SW480 (cell line): ENCODE measurements at regions not wholly inside any gene's neighbourhood (a gene's known extent, or its start where the extent isn't known, plus 50 kb on each side); places are given as distances from the start of the nearest gene placed in this dataset.
"Not testable (repeated sequence)": the region's sequence is repeated elsewhere in the genome, so short reads cannot be mapped to it uniquely, and the experiment has no call there.

ENCODE experiments used
- DNase-seq: peaks from one replicate; pipeline ENCODE4 v3.0.0-alpha.2; 2016; ENCODE audit warnings: low spot score

DNA sequence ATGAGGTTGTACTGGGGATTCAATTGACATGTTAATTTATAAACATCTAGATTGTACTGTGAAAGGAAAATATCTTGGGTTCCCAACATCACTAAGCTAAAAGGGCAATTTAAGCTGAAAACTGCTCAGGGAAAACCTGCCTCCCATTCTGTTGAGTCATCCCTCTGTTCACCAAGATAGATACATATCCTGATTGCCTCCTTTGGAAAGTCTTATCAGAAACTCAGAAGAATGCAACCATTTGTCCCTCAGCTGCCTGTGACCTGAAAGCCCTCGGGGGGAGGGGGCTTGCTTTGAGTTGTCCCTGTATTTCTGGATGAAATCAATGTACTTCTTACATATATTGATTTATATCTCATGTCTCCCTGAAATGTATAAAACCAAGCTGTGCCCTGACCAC lies 187.0 kb upstream of the ETV3 start:
- no peak for DNase-seq

DNA sequence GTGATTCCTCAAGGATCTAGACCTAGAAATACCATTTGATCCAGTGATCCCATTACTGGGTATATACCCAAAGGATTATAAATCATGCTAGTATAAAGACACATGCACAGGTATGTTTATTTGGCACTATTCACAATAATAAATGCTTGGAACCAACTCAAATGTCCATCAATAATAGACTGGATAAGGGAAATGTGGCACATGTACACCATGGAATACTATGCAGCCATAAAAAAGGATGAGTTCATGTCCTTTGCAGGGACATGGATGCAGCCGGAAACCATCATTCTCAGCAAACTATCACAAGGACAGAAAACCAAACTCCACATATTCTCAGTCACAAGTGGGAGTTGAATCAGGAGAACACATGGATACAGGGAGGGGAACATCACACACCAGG lies 183.8 kb upstream of the ETV3 start:
- DNase-seq = not testable (repeated sequence)

DNA sequence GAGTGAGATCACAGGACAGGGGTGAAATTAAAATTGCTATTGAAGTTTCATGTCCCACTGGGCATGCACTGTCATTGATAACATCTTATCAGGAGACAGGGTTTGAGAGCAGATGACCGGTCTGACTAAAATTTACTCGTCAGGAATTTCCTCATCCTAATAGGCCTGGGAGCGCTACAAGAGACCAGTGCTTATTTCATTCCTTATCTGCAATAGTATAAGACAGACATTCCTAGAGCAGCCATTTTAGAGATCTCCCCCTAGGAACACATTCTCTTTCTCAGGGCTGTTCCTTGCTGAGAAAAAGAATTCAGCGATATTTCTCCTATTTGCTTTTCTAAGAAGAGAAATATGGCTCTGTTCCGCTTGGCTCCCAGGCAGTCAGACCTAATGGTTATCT lies 181.4 kb upstream of the ETV3 start:
- no peak for DNase-seq

DNA sequence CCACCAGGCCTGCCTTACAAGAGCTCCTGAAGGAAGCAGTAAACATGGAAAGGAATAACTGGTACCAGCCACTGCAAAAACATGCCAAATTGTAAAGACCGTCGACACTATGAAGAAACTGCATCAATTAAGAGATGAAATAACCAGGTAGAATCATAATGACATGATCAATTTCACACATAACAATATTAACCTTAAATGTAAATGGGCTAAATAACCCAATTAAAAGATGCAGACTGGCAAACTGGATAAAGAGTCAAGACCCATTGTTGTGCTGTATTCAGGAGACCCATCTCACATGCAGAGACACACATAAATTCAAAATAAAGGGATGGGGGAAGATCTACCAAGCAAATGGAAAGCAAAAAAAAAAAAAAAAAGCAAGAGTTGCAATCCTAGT lies 179.0 kb upstream of the ETV3 start:
- DNase-seq = not testable (repeated sequence)

DNA sequence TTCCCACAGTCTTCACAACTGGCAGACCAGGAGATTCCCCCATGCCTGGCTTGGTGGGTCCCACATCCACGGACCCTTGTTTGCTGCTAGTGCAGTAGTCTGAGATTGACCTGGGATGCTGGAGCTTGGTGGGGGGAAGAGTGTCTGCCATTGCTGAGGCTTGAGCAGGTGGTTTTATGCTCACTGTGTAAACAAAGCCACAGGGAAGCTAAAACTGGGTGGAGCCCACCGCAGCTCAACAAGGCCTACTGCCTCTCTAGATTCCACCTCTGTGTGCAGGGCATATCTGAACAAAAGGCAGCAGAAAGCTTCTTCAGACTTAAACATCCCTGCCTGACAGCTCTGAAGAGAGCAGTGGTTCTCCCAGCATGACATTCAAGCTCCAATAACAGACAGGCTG lies 177.3 kb upstream of the ETV3 start:
- no peak for DNase-seq

DNA sequence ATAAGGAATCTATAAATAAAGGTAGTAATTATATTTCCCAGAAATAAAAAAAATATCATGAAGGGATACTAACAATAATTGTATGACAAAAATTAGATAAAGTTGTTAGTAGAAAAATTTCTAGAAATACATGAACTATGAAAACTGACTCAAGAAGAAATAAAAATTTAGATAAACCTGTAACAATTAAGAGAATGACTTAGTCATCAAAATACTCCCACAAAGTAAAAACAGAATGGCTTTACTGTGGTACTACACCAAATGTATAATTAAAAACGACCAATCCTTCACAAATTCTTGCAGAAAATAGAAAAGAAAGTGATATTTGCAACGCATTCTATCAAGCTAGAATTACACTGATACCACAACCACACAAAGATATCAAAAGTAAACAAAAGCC lies 176.2 kb upstream of the ETV3 start:
- no peak for DNase-seq

DNA sequence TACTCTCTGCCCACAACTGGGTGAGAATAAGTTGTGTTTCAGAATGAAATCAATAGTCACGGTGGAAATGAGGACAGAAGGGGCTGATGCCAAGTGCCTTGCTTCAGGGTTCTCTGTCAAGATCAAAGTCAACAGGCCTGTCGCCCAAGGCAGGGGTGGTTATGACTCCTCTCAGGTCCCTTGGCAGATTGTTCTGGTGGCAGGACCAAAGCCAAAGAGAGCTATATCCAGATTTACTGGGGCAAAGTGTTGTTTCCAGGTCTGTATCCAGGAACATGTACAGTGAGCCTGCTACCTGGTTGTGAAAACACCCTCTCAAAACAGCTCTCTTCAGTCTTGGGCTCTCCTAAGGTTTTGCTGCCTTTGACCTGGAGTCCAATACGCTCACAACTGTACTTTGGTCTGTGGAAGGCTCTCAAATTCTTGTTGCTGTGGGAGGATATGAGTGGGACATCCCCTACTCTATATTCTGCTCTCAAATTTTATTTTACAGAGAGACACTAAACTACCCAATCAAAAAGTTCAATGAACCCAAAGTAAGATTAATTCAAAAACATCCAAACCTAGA lies 175.1 kb upstream of the ETV3 start:
- DNase-seq = no peak

DNA sequence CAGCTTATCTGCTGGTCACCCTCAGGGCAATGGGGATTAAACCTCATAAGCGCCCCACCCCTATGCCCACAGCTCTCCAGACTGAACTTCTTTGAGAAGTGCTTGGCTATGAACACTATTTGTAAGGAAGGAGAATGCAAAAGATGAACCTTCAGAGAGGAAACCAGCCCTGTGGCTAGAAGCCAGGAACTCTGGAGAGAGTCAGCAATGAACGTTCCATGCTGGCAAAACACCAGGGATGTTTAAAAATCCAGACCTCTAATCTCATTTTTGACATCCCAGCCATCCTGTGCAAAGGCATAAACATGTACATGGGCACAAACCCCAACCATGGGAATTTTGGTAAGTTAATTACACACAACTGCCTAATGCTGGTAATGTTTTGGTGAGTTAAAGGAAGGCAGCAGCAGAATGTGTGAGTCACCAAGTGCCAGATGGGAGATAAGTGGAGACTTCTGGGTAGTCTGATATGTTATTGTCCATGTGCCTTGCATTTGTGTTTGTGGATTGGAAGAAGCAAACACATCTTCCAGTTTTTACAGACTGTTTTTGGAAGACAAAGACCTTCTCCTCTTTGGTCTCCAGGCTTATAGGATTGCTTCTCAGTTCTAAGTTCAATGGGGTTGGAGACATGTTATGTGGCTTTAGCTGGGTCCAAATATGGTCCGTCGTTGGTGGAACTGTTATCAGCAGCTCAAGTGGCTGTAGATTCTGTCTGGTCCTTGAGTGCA lies 174.1 kb upstream of the ETV3 start:
- no peak for DNase-seq

DNA sequence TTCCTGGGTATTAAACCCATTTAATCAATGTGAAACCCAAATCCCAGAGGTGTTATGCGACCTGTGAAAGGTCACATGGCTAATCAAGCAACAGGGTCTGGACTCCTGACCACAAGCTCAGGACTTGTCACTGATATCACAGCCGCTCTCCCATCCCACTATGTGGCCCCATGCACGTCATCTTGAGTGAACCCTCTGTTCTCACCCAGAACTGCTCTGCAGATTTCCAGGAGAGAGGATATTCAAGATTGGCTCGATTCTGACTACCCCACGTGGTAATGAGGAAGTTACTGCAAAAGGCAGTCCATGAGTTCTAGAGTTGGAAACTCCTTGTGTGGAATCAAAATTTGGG lies 173.5 kb upstream of the ETV3 start:
- no peak for DNase-seq

DNA sequence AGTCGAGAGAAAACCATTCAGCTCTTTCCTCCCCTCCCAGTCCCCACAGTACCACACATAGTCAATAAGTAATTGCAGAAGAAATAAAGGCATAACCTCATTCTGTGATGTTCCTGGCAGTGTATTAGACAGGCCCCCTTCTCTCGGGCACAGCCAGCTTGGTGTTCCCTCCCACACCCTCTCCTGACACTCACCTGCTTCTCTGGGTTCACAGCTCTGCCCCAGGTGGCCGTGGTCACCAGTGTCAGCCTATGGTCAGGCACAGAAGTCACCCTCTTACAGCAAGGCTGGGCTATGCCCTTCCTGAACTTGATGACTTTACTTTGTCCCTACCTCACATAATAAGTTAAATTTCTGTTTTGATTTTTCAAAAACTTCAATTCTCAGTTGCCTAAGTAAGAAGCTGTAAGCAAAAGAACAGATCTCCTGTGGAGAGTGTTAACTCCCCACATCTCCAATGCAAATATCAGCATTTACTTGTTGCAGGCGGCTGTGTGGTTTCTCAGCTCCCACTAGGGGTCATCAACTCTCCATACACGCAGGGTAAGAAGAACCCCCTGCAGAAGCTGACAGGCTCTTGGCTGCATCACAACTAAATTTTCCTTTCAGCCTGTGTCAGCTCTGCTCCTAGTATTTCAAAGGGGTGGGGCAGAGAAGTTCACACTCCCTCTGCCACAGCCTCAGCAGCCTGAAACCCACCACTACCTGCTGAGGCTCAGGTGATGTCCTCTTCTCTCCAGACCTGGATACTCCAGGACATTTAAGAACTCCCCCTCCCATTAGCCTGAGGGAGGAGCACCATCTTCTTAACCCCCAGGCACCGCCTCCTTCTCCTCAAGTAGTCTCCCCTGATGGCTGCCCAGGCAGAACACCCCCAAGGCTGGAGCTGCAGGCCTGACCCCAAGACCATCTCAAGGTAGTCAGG lies 172.9 kb upstream of the ETV3 start:
- DNase-seq = peak; percentile 38

DNA sequence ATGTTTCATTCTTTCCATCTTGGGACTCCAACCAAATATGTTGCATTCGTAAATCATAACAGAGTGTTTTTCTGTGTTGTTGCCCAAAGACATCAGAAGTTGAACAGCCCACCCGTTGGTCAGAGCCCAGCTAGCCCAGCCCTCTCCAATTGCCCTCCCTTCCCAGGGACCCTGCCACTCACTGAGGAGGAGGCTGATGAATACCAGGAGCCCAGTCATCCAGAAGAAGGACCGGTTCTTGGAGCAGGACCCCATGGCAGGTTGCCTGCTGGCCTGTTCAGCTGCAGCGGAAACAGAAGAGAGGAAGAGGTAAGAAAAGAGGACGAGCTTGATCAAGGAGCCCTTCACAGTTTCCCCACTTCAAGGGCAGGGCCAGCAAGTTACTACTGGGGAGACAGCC lies 172.2 kb upstream of the ETV3 start:
- DNase-seq = no peak

DNA sequence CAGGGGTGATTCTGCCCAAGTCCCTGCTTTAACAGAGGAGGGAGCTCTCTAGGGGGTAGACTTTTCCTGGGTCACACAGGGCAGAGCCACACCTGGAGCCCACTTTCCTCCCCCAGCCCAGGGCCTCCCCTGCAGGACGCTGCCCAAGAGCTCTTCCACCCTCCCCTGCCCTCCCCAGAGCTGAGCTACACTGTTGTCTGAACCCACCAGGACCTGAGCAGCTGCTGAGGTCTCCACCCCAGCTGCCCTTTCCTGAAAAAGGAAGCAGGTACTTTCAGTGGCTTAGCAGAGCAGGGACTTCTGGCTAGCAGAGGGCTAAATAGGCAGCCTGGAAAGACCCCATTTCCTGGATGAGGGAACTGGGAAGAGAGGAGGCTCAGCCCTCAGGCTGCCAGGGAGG lies 169.3 kb upstream of the ETV3 start:
- DNase-seq = no peak

DNA sequence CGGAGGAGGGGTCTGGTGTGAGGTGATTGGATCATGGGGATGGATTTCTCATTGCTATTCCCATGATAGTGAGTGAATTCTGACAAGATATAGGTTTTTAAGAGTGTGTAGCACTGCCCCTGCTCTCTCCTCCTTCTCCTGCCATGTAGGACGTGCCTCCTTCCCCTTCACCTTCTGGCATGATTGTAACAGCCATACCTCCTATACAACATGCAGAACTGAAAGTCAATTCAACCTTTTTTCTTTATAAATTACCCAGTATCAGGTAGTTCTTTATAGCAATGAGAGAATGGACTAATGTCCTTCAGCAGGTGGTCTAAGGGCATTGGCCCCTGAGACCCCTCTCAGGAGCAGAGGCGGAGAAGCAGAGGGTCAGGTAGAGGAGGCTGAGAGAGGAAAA lies 168.7 kb upstream of the ETV3 start:
- no peak for DNase-seq

DNA sequence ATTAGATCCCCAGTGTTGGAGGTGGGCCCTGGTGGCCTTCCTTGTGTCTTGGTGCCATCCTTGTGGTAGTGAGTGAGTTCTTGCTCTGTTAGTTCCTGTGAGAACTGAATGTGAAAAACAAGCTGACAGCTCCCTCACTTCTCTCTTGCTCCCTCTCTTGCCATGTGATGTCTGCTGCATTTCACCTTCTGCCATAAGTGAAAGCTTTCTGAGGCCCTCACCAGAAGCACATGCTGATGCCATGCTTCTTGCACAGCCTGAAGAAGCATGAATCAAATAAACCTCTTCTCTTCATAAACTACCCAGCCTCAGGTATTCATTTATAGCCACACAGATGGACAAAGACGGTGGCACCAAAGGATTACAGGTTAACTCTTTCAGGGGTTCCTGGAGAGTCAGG lies 166.1 kb upstream of the ETV3 start:
- DNase-seq = no peak

DNA sequence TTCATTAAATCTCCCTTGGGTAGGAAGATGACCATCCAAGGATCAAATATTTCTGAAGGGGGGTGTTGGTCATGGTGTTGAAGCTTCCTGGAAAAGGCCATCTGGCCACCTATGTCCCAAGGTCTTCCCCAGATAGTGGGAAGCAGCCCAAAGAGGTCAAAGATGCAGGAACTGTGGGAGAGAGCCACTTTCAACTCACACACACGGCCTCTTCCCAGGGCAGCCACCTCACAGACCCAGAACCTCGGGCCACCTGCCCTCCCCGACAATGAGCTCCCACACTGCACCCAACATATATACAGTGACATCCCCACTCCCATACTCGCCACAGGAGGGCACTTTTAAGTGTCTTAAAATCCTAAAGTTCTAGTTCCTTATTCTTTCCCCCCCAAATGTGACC lies 164.5 kb upstream of the ETV3 start:
- DNase-seq = no peak

DNA sequence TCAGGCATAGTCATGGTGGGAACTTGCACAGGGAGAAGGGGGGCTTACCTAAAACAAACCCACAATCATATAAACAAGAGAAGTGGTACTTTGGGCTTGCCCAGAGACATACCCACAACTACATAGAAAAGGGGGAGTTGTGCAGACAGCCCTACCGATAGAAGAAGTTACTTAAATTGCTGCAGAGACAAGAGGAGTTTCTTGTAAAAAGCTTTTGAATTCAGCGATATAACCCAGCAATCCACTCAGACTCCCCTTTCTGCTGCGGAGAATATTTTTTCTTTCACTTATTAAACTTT lies 164.0 kb upstream of the ETV3 start:
- DNase-seq = no peak

DNA sequence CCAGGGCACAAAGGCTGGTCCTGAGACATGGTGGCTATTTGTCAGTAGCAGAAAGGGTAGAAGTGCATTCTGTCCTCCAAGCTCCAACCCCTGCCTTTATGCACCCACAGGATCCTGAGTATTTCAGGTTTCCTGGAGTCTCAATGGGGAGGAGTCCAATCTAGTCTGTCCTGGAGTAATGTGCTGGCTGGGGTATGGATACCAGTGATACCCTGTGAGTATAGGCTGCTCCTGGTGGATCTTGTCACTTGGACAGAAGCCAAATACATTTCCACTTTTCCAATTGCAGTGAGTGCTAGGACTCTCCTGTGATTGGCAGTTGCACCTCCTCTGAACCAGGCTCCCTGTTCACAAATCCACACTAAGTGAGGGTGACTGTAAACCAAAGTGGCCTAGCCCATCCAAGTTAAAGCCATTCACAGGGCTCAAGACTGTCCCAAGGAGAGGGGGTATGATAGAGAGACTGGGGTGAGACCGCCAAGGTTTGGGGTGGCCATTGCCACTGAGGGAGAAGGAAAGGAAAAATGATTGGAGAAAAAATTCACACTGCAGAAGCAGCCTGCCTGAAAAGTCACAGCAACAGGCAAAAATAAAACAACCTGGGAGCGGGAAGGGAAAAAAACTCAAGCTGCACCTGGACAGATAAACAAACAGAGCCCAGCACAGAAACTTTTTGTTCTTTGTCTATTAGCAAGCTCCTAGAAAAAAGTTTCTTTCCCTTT lies 163.4 kb upstream of the ETV3 start:
- no peak for DNase-seq

DNA sequence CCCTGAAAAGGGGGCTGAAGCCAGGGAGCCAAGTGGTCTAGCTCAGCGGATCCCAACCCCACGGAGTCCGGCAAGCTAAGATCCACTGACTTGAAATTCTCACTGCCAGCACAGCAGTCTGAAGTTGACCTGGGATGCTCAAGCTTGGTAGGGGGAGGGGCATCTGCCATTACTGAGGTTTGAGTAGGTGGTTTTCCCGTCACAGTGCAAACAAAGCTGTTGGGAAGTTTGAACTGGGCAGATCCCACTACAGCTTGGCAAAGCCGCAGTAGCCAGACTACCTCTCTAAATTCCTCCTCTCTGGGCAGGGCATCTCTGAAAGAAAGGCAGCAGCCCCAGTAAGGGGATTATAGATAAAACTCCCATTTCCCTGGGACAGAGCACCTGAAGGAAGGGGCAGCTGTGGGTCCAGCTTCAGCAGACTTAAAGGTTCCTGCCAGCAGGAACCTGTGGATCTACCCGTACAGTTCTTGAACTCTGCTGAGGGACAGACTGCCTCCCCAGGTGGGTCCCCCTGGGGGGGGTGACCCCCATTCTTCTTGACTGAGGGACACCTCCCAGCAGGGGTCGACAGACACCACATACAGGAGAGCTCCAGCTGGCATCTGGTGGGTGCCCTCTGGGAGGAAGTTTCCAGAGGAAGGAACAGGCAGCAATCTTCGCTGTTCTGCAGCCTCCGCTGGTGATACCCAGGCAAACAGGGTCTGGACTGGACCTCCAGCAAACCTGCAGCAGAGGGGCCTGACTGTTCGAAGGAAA lies 156.4 kb upstream of the ETV3 start:
- not testable (repeated sequence) for DNase-seq

DNA sequence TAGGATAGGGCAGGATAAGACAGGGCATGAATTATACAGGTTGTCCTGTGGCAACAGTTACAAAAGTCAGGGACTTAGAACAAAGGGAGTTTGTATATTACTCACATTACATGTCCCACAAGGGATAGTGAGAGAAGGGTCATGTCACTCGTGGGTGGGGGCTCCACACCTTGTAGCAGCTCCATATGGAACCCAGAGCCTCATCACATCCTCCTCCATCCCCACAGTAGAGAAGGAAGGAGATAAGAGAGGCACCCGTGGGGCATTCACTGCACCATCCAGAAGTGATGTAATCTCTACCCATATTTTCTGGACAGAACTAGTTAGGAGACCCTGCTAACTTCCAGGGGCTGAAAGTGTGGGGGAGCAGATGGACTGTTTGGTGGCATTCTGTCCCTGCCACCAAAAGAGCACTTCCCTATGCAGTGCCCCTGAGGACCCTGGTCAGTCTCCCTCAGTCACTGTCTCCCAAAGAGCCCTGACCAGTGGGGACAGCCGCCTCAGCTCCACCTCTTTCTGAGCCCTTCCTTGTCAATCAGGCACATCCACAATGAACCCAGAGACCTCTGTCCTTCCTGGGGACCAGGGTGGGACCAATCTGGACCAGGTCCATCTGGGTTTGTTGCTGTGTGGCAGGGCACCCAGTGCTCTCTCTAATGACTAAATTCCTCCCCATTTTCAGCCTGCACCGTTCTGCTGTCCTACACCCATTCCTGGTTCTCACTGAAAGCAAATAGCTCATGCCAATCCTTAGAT lies 154.8 kb upstream of the ETV3 start:
- DNase-seq = no peak

DNA sequence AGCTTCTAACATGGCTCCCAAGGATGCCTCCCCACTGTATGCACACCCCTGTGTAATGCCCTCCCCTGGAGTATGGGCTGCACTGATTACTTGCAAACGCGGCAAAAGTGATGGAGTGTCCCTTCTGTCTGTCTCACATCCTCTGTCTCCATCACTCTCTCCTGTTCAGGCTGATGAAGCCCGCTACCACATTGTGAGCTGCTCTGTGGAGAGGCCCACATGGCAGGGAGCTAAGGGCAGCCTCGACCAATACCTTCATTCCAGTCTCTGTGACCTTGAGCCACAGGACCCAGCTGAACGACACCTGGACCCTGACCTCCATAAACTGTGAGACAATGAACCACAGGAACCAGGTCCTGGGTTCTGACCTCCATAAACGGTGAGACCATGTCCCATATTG lies 154.1 kb upstream of the ETV3 start:
- no peak for DNase-seq

DNA sequence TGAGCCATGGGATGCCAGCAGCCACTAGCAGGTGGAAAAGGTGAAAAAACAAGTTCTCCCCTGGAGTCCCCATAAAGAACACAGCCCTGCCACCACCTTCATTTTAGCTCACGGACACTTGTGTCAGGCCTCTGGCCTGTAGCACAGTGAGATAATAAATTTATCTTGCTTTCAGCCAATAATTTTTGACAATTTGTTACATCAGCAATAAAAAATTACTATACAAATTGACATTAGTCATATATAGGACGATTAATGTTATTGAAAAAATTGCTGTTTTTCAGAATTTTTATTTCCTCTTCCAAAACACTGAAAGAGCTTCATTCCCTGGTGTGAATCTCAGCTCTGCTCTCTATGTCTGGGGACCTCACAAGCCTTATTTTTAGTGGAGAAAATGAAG lies 152.9 kb upstream of the ETV3 start:
- DNase-seq = no peak
